Panc1 (cell line): ENCODE measurements at regions not wholly inside any gene's neighbourhood (a gene's known extent, or its start where the extent isn't known, plus 50 kb on each side); places are given as distances from the start of the nearest gene placed in this dataset.

Experiments
- ATAC-seq: fragments of 200-7000 bp; cut with Tn5 transposase; 2 replicates; pipeline ENCODE4 v1.9.1; 2020; ENCODE audit warnings: mild to moderate bottlenecking, moderate library complexity
- BruUV-seq: library from RNA; stranded (reverse); fragments of 400-500 nt; replicated peaks from 2 replicates; lab custom pipeline; 2021; lab: Mats Ljungman, UMichigan
- CTCF ChIA-PET: fragments of 300-600 bp; sonication (Branson Sonifier 250); formaldehyde crosslinking; loops from one replicate; lab custom pipeline; 2022; ENCODE audit warnings: antibody characterized with exemption; lab: Charles Lee
- POLR2A ChIA-PET: fragments of 300-600 bp; sonication (Branson Sonifier 250); formaldehyde crosslinking; loops from one replicate; lab custom pipeline; 2022; ENCODE audit warnings: antibody characterized with exemption; lab: Charles Lee
- DNase-seq: peaks from one replicate; pipeline ENCODE4 v3.0.0-alpha.2; 2010; ENCODE audit warnings: low read depth, low spot score
- H3K27ac ChIP-seq: 2 replicates; pipeline ENCODE4 v1.5.1; 2011; ENCODE audit warnings: mild to moderate bottlenecking, low read length, inconsistent platforms
- H3K27me3 ChIP-seq: fragments of 200-500 bp; sonication (Bioruptor generic); 2 replicates; pipeline ENCODE4 v1.6.0; 2014; ENCODE audit warnings: low read length, inconsistent platforms; ENCODE audit not compliant: control insufficient read depth, insufficient read depth
- H3K36me3 ChIP-seq: fragments of 200-500 bp; sonication (Bioruptor generic); 2 replicates; pipeline ENCODE4 v1.5.1; 2014; ENCODE audit warnings: inconsistent platforms, mild to moderate bottlenecking, low read length, moderate library complexity; ENCODE audit not compliant: control insufficient read depth, insufficient read depth
- H3K4me1 ChIP-seq: 2 replicates; pipeline ENCODE4 v1.5.1; 2011; ENCODE audit warnings: inconsistent platforms, mild to moderate bottlenecking, low read length, moderate library complexity; ENCODE audit not compliant: control insufficient read depth, insufficient read depth
- H3K4me3 ChIP-seq, 2 experiments: 2 replicates each; pipeline ENCODE4 v1.5.1; 2011 to 2012; ENCODE audit warnings: low read depth in 2 of 2, low read length in 2 of 2, mild to moderate bottlenecking in 2 of 2, inconsistent platforms in 1 of 2, moderate library complexity in 1 of 2
- H3K9me3 ChIP-seq: fragments of 200-500 bp; sonication (Bioruptor generic); 2 replicates; pipeline ENCODE4 v1.5.1; 2014; ENCODE audit warnings: low read depth, mild to moderate bottlenecking, inconsistent platforms, low read length, moderate library complexity; ENCODE audit not compliant: control insufficient read depth, insufficient read depth
- POLR2AphosphoS5 ChIP-seq: IDR thresholded peaks from 2 replicates; pipeline ENCODE4 v1.6.1; 2012; ENCODE audit warnings: mild to moderate bottlenecking, low read depth, low read length, moderate library complexity
- SIN3A ChIP-seq: IDR thresholded peaks from 2 replicates; pipeline ENCODE4 v1.6.1; 2012; ENCODE audit warnings: low read depth, mild to moderate bottlenecking, low read length, moderate library complexity, borderline replicate concordance; ENCODE audit not compliant: insufficient read depth
- TCF7L2 ChIP-seq: IDR thresholded peaks from 2 replicates; pipeline ENCODE4 v1.6.1; 2011; ENCODE audit warnings: mild to moderate bottlenecking, low read depth, low read length, inconsistent platforms
- in situ Hi-C: cut with HindIII; loops from 2 replicates; pipeline ENCODE4 v1.10.0; 2016; ENCODE audit warnings: low sequenced_read_pairs, low pct_unique_long_range_greater_than_20kb
- intact Hi-C: fragments of 100-400 bp; cut with micrococcal nuclease; formaldehyde crosslinking; loops from one replicate; pipeline ENCODE4 v1.10.0; 2022; ENCODE audit not compliant: unreplicated experiment
- TF ChIP-seq, protein P1 (sequence below): fragments of 450-650 bp; IDR thresholded peaks from 2 replicates; pipeline ENCODE4 v1.5.1; 2017; ENCODE audit warnings: mild to moderate bottlenecking
- TF ChIP-seq, protein P2 (sequence below), 2 experiments: IDR thresholded peaks; 2 replicates each; pipeline ENCODE4 v1.6.1; 2011 to 2012; ENCODE audit warnings: low read depth in 2 of 2, control low read depth in 1 of 2, low read length in 1 of 2, mild to moderate bottlenecking in 1 of 2, moderate library complexity in 1 of 2; ENCODE audit not compliant: insufficient read depth in 1 of 2

- intact Hi-C loops, result no loop called here
- ATAC-seq, result no peak
- no peak for TF ChIP-seq SIN3A
Measured at GRCh38 chr15:26007151-26007550, 144.0 kb upstream of the ATP10A start.

DNA sequence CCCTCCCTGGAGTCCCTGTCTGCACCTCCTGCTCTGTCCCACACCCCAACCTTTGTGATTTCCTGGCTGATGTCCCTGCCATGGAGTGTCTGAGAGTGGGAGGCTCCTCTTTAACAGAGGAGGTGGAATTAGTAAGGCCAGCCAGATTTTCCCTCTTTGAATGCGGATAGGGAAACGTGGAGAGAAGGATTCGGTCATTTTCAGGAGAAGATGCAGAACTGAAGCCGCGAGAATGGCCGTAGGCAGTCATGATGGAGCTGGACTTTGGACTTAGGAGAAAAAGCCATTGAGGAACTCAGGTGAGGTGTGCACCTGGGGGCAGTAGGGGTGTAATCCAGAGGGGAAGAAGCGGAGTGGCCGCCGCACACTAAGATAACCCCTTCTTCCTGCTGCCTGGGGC lies 138.1 kb upstream of the ATP10A start:
- CTCF ChIA-PET, result no interaction called here
- Histone ChIP-seq H3K9me3 (no peaks in the 10 kb centered on the region), H3K4me1 (no peaks in the 10 kb centered on the region), H3K27me3 (no peaks in the 10 kb centered on the region), H3K4me3 (no peak overlapping the region), H3K27ac (no peak overlapping the region), H3K36me3 (no peaks in the 10 kb centered on the region)
- in situ Hi-C loops (no loop called here), intact Hi-C loops (no loop called here)
- no peak for ATAC-seq
- POLR2A ChIA-PET, result no interaction called here
- no TSS peak for BruUV-seq
- TF ChIP-seq, protein P1, sequence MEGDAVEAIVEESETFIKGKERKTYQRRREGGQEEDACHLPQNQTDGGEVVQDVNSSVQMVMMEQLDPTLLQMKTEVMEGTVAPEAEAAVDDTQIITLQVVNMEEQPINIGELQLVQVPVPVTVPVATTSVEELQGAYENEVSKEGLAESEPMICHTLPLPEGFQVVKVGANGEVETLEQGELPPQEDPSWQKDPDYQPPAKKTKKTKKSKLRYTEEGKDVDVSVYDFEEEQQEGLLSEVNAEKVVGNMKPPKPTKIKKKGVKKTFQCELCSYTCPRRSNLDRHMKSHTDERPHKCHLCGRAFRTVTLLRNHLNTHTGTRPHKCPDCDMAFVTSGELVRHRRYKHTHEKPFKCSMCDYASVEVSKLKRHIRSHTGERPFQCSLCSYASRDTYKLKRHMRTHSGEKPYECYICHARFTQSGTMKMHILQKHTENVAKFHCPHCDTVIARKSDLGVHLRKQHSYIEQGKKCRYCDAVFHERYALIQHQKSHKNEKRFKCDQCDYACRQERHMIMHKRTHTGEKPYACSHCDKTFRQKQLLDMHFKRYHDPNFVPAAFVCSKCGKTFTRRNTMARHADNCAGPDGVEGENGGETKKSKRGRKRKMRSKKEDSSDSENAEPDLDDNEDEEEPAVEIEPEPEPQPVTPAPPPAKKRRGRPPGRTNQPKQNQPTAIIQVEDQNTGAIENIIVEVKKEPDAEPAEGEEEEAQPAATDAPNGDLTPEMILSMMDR, result no peak
- TF ChIP-seq POLR2AphosphoS5, result no peak
- no peak for TF ChIP-seq TCF7L2
- TF ChIP-seq, protein P2, sequence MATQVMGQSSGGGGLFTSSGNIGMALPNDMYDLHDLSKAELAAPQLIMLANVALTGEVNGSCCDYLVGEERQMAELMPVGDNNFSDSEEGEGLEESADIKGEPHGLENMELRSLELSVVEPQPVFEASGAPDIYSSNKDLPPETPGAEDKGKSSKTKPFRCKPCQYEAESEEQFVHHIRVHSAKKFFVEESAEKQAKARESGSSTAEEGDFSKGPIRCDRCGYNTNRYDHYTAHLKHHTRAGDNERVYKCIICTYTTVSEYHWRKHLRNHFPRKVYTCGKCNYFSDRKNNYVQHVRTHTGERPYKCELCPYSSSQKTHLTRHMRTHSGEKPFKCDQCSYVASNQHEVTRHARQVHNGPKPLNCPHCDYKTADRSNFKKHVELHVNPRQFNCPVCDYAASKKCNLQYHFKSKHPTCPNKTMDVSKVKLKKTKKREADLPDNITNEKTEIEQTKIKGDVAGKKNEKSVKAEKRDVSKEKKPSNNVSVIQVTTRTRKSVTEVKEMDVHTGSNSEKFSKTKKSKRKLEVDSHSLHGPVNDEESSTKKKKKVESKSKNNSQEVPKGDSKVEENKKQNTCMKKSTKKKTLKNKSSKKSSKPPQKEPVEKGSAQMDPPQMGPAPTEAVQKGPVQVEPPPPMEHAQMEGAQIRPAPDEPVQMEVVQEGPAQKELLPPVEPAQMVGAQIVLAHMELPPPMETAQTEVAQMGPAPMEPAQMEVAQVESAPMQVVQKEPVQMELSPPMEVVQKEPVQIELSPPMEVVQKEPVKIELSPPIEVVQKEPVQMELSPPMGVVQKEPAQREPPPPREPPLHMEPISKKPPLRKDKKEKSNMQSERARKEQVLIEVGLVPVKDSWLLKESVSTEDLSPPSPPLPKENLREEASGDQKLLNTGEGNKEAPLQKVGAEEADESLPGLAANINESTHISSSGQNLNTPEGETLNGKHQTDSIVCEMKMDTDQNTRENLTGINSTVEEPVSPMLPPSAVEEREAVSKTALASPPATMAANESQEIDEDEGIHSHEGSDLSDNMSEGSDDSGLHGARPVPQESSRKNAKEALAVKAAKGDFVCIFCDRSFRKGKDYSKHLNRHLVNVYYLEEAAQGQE (IDR thresholded peaks at IDR 0.05; ENCODE audit: insufficient read depth in 1 of 2, low read depth in 2 of 2, low read length in 1 of 2), result no peak
- TF ChIP-seq SIN3A, result no peak
- DNase-seq, result no peak

More at GRCh38 chr15:26007151-26007550, 144.0 kb upstream of the ATP10A start:
- no TSS peak for BruUV-seq
- Histone ChIP-seq H3K4me1 (no peaks in the 10 kb centered on the region), H3K4me3 (no peak overlapping the region), H3K36me3 (no peaks in the 10 kb centered on the region), H3K27me3 (no peaks in the 10 kb centered on the region), H3K9me3 (no peaks in the 10 kb centered on the region), H3K27ac (no peak overlapping the region)
- DNase-seq, result no peak
- in situ Hi-C loops, result no loop called here
- CTCF ChIA-PET, result no interaction called here
- POLR2A ChIA-PET, result no interaction called here

DNA sequence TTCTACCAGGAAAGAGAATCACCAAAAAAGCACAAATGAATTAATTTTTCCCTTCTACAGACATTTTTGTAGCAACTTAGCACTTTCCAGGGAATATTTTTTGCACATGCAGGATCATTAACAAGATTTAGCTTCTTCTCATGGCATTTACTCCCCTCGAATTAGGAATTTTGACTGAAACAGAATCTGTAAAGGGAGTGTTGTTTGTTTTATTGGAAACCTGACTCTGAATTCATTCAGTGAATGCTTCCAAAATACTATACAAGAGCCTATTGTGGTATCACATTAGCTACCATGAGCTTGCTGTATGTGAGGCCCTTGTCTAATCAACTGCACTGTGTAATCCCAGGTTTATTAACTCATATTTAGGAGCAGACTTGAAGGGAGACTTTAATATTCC lies 130.4 kb upstream of the ATP10A start:
- Histone ChIP-seq H3K4me3 (no peak overlapping the region), H3K27ac (no peak overlapping the region), H3K36me3 (no peaks in the 10 kb centered on the region), H3K4me1 (no peaks in the 10 kb centered on the region), H3K9me3 (no peaks in the 10 kb centered on the region), H3K27me3 (no peaks in the 10 kb centered on the region)
- TF ChIP-seq TCF7L2, result no peak
- no peak for TF ChIP-seq POLR2AphosphoS5
- TF ChIP-seq, protein P2 (IDR thresholded peaks at IDR 0.05; ENCODE audit: insufficient read depth in 1 of 2, low read depth in 2 of 2, low read length in 1 of 2), result no peak
- ATAC-seq, result no peak
- ChIA-PET CTCF (no interaction called here), POLR2A (no interaction called here)
- no TSS peak for BruUV-seq
- intact Hi-C loops, result no loop called here
- in situ Hi-C loops, result no loop called here
- no peak for DNase-seq
